NCI-H510A treated with DMSO at 0.1 percent for 48 hours (cell line): ENCODE measurements at regions not wholly inside any gene's neighbourhood (a gene's known extent, or its start where the extent isn't known, plus 50 kb on each side); places are given as distances from the start of the nearest gene placed in this dataset.
A peak's percentile ranks its signal among the peaks of the same experiment; 100 is the strongest.
"Not testable (repeated sequence)": the region's sequence is repeated elsewhere in the genome, so short reads cannot be mapped to it uniquely, and the experiment has no call there.

ENCODE experiments used
- DNase-seq: peaks from one replicate; lab custom pipeline; 2025; lab: John Stamatoyannopoulos, UW

DNA sequence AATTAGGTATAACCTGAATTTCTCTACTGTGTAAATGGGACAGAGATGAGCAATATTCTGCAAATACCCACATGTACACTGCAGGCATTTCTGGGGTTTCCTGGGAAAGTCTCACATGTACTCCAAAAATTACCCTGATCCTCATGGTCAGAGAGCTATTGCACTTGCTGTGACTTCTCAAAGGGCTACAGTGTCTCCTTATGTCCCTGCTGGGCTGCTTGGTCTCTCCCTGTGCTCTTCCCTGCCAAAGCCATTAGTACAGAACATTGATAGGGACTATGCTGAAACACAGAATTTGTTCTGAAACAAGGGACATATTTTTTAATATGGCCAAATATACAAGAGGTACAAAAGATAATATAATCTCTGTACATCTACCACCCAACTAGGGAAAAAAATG is 924.4 kb upstream of the NXPH2 start:
- no peak for DNase-seq

DNA sequence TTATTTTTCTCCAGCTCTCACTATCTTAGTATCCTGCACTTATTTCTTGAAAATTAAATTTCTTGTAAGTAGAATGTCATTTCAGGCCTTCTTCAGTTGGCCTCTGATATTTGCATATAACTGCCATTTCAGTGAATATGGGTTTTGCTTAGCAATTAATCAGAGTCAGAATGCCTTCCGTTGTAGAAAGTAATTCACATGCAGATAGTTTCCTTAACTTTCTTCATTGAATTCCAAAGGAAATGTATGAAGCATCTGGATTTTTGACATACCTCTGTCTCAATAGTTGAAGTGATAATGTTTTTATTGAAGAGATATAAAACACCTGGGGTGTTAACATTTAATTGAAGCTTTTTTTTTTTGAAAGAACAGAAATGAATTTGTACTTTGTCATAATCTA is 914.1 kb upstream of the NXPH2 start:
- DNase-seq, result no peak

DNA sequence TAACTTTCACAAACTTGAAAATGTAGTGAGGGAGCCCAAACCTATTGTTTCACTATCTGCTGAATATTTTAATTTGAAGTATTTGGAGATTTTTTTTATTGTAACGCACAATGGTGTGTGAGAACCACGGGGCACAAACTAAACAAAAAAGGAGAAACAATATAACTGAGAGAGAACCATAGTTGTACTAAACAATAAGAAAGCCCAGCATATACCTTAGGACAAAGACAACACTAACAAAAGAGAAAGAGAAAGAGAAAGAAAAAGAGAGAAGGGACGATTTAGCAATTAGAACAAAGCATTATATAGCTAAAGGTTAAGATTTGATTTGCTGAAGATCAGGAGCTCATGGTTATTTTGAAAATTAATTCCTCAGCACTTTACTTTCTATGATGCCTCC is 906.0 kb upstream of the NXPH2 start:
- no peak for DNase-seq

DNA sequence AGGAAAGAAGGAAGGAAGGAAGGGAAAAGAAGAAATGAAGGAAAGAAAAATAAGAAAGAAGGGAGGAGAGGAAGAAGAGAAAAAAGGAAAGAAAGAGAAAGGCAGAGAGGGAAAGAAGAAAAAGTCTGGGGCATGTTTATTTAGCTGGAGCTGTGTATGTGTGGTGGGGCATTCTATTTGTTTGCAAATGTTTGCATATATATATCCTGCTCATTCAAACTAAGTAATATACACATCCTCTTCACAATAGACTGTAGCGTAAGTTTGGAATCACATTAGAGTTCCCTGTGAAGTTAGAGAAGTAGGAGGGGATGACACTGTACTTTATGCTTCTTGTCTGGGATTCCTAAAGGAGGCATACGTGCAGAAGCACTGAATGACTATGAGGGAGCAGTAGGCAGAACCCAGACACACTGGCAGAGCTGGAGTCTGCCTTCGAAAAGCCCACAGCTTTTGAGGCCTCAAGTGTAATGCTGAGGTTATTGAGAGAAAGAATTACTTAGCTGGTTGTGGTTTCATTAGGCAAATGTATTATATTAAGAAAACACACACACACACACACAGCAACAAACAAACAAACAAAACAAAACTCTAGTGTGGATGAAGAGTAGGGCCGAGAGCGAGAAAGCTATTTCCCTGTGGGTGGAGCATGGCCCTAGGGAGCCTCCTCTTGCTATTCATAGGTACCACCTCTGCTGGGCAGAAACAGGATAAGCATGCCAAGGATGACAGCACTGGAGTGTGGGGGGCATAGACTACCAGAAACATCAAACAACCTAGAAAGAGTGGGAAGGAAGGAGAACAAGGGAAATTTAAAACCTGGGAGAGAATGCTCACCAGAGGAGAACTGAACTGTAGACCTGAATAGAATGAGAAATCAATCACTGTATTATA is 905.1 kb upstream of the NXPH2 start:
- peak; percentile 23 for DNase-seq

DNA sequence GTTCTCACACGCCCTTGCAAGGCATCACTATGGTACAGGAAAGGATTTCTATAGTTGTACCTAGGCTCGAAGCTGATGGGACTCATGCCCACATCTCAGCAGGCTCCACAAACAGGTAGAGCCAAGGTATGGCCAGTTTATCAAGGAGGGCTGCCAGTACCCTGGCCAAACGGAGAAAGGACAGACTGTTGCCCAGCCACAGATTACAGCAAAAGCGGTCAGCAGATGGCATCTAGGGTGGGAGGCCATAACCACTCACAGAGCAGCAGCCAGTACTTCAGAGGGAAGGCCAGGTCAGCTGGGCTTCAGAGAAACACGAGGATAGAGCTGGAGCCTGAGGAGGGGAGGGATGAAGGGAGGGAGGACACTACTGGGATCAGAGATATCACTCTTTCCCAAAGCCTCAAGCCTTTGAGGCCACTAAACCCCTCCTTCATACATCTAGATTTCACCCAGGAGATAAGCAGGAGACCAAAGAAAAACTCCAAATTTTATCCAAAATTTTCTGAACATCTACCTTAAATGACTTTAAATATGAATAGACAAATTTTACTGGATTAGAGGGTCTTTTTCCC is 904.2 kb upstream of the NXPH2 start:
- DNase-seq, result no peak

DNA sequence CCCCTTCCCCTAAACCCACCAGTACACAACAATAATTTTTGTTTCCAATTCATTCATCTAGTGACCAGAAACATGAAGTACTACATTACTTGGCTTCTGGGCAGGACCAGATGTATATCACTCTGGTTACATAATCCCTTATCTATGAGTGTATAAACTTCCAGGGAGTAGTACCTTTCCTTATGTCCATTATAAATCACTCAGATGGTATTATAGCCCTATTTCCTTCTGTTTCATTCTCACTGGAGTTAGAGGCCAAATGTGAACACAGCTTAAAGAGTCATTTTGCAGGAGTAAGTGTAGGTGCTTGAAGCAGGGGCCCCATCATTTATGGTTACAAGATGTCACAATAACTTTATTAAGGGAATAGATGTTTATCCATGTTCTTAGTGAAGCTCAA is 894.4 kb upstream of the NXPH2 start:
- DNase-seq, result no peak

DNA sequence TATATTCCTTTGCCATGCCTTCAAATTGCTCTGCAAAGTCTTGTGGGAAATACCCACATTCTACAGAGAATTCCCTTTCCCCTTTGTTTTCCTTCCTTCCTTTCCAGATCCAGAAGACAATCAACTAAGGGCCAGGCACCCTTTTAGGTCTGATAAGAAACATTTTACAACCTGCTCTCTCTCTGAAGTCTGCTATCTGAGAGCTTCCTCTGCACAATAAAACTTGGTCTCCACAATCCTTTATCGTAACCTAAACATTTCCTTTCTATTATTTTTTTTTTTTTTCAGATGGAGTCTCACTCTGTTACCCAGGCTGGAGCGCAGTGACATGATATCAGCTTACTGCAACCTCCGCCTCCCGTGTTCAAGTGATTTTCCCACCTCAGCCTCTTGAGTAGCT is 893.3 kb upstream of the NXPH2 start:
- not testable (repeated sequence) for DNase-seq

DNA sequence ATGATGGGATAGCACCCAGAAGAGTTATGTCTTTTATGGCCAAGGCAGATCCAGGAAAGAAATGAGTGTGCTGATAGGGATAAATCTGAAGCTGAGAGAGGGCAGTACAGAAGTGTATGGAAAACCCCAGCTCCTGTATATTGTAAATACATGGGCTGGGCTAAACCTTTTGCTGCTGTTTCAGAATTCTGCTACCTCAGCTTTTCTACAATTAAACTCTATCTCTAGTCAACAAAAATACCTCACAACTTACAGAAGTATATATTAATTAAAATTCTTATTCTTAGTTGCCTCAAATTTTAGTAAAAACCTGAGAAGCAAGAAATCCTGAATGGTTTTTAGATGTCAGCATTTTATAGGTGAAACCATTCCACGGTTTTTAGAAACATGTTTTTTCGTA is 889.5 kb upstream of the NXPH2 start:
- DNase-seq, result no peak

DNA sequence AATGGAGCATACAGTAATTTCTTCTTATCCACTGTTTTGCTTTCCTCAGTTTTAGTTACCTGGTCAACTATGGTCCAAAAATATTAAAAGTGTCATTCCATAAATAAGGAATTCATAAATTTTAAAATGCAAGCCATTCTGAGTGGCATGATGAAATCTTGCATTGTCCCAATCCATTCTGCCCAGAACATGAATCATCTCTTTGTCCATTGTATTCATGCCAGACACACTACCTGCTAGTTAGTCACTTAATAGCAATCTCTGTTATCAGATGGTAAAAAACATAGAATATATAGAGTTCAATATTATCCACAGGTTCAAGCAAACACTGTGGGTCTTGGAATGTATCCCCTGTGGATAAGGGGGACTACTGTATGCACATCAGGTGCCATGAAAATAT is 872.2 kb upstream of the NXPH2 start:
- no peak for DNase-seq

DNA sequence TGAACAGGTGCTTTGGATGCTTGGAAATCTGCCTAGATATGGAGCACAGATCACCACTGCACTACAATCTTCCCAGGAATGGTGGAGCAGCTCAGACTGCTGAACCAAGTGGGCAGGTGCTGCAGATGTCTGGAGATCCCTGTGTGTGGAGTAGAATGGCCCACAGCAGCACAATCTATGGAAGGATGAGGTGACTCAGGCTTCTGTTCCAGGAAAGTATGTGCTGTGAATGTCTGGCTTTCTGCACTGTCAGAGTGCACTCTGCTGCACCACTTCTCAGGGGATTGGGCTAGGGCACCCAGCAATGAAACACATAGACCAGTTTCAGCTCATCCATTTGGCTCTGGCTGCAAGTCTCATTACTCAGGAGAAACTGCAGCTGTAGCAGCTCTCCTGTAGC is 865.4 kb upstream of the NXPH2 start:
- no peak for DNase-seq

DNA sequence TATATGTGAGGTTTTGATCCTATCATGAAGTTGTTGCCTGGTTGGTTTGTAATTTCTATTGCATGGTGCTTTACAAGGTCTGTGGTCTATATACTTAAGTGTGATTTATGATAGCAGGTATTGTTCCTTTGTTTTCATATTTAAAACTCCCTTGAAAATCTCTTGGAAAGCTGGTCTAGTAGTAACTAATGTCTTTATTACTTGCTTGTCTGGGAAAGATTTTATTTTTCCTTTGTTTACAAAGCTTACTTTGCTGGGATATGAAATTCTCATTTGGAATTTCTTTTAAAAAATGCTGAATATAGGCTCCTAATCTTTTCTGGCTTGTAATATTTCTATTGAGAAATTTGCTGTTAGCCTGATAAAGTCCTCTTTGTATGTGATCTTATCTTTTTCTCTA is 862.9 kb upstream of the NXPH2 start:
- no peak for DNase-seq

DNA sequence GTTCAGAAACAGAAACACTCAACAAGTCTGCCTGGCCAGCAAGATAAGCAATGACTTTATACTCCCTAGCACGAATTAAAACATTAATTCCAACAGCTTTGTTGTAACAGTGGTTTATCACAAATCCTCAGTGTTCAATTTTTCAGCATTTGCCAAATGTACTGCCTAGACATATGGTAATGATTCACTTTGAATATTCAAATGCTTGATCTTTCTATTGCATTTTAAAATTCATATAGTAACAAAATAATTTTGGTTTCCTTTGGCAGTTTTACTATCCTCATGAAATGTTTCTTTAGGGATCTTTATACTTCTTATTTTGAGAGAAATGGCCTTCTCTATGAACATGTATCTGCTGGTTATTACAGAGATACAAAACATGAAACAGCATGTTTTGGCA is 851.8 kb upstream of the NXPH2 start:
- DNase-seq, result no peak

DNA sequence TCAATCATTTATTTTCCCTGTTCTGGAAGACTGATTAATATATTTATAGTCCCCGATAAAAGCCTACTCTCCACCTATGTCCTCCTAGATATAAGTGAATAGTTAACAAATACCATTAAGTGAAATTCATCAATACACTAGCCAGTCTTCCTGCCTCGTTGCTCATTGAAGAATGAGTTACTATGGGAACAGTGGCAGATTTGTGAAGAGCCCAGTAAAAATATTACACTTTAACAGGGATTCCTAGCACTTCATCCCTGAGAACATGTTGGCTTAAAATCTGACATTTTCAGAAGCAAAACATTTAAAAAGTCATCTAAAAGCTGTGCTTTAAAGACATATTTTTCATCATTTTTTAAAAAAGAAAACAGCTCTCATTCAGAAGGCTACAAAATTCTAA is 848.7 kb upstream of the NXPH2 start:
- DNase-seq, result no peak

DNA sequence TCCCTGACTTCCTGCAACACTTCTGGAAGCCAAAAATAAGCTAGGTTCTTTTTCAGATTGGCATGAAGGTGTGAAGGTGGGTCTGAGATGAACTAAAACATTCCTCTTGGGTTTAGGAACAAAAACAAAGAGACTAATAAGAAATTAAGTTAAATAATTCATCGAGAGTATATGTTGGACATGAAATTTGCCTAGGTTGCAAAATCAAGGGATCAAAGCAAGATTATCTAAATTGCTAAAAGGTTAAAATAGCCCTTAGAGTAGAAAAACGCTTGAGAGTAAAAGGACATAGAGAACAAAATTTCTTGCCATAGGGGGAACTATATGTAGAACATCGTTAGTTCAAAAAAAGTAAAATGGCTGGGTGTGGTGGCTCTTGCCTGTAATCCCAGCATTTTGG is 845.9 kb upstream of the NXPH2 start:
- no peak for DNase-seq

DNA sequence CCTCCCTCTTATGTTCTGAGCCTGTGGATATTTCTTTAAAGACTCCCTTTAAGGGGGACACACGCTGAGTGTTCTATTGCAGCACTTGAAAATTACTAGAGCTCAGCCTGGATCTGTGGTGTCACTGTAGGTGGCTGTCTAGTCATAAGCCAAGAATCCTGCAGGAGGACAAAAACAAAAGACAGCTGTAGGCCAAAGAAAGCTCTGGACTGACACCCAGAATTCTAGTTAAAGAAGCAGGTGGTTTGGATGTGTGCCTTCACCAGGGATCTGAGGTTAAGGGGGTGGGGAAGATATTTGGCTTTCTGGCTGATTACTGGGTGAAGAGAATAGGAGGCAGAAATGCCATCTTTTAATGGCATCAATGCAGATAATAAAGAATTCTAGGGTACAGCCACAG is 842.5 kb upstream of the NXPH2 start:
- no peak for DNase-seq

DNA sequence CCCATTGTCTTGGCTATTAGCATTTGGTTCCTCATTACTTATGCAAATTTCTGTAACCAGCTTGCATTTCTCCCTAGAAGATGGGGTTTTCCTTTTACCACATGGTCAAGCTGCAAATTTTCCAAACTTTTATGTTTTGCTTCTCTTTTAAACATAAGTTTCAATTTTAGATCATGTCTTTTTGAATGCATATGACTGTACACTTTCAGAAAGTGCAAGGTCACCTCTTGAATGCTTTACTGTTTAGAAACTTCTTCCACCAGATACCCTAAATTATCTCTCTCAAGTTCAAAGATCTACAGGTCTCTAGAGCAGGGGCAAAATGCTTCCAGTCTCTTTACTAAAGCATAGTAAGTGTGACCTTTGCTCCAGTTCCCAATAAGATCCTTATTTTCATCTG is 837.6 kb upstream of the NXPH2 start:
- no peak for DNase-seq

DNA sequence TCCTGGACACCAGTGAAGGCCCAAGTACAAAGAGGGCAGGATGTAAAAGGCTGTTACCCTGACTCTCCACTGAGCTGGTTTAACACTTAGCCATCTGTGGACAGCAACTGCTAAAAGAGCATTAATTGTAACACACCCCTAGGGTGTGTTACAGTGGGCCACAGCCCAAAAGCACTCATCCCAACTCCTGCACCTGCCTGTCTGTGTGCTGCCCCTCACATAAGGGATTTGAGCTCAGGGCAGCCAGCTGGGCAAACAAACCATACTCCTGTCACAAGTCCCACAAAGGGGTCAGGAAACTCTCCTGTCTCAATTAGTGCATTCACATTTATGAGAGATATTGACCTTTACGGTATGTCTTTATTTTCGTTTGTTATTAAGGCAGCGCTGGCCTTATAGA is 833.1 kb upstream of the NXPH2 start:
- peak; percentile 89 for DNase-seq

DNA sequence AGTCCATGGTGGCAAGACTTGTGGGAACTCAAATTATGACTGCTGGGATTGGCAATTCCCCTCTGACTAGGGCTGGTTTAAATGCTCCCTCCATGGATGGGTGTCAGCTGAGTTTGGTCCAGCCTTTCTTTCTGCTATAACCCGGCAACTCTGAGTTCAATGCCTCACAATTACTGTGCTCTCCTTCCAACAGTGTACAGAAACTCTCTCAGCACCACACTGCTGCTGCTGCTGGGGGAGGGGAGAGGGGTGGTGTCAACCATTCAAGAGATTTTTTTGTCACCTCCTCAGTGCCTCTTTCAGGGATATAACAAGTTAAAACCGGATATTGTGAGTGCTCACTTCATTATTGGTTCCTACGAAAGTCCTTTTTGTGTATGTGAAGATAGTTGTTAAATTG is 830.3 kb upstream of the NXPH2 start:
- DNase-seq, result peak; percentile 32

DNA sequence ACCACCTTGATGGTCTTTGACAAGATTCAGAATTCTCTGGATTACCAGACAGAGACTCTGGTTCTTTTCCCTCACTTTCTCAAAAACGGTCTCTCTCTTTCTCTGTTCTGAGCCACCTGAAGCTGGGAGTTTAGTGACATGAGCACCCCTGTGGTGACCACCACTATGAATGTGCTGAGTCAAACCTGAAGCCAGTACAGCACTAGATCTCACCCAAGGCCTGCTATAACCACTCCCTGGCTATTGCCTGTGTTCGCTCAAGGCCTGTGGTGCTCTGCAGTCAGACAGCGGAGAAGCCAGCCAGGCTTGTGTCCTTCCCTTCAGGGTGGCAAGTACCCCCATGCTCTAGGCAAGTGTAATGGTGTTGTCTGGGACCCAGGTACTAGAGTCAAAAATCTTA is 828.9 kb upstream of the NXPH2 start:
- DNase-seq, result no peak

DNA sequence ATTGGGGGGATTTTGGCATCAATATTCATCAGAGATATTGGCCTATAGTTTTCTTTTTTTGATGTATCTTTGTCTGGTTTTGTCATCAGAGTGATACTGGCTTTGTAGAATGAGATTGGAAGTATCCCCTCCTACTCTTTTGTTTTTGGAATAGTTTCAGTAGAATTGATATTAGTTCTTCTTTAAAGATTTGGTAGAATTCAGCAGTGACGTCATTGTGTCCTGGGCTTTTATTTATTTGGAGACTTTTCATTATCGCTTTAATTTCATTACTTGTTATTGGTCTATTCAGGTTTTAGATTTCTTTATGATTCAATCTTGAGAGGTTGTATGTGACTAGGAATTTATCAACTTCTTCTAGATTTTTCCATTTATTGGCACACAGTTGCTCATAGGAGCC is 825.5 kb upstream of the NXPH2 start:
- DNase-seq, result no peak

DNA sequence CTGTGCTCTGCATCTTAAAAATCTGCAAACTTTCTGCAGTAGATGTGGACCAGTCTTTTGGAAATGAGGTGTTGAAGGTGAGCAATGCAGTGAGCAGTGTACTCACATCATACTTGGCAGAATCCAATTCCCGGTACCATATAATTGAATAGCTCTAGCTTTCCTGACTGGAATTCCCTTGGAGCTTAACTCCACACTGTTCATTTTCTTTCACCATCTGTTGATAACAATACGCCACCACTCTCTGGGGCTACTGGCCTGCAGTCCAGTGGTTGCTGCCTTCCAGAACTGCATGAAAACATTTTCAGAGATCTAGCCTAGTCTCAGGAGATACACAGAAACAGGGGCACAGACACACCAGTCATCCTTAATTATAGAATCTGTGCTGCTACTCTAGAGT is 820.0 kb upstream of the NXPH2 start:
- DNase-seq, result no peak

DNA sequence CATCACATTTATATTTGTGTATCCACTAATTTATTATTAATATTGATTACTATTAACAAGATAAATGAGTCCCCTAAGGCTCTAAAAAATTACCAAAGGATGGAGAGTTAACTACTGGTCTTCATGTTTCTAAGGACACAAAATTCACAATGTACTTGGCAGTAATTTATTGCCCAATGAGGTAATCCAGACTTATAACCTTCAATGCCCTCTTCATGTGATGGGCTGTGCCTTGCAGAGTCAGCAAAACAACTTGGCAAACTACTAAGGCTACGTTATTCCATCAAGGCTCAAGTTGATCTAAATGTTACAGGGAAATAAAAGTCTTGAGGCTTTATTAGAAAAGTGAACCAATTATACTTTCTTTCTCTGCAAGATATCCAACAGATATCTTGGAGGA is 804.9 kb upstream of the NXPH2 start:
- peak; percentile 20 for DNase-seq

DNA sequence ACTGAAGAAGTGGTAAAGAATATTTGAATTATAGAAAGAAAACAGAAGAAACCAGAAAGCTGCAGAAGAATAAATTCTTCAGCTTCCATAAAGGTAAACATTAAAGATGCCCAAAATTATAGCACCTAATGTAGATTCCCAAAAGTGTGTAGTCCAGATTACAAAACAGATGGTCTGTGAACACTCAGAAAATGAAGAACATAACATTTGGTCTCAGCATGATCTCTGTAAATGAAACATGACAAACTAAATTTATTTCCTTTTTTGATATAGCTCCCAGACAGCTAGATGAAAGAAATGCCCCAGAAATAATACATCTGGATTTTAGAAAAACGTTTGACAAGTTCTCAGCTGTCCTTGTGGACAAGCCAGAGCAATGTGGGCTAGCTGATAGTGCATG is 794.2 kb upstream of the NXPH2 start:
- DNase-seq, result no peak

DNA sequence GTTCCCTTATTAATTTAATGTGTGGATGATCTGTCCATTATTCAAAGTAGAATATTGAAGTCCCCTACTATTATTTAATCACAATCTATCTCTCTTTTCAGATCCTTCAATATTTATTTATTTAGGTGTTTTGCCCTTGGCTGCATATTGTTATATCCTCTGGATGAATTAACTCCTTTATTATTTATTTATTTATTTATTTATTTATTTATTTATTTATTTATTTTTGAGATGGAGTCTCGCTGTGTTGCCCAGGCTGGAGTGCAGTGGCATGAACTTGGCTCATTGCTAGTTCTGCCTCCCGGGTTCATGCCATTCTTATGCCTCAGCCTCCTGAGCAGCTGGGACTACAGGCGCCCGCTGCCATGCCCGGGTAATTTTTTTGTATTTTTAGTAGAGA is 776.6 kb upstream of the NXPH2 start:
- DNase-seq, result no peak
